OCI-LY7 (cell line): ENCODE measurements at regions not wholly inside any gene's neighbourhood (a gene's known extent, or its start where the extent isn't known, plus 50 kb on each side); places are given as distances from the start of the nearest gene placed in this dataset.

Source experiments
- BruUV-seq: library from RNA; stranded (reverse); fragments of 400-500 nt; replicated peaks from 2 replicates; lab custom pipeline; 2021; lab: Mats Ljungman, UMichigan
- CTCF ChIA-PET: fragments of 300-600 bp; sonication (Branson Sonifier 250); formaldehyde crosslinking; loops from one replicate; lab custom pipeline; 2022; ENCODE audit warnings: antibody characterized with exemption; ENCODE audit not compliant: unreplicated experiment; lab: Charles Lee
- POLR2A ChIA-PET: fragments of 300-600 bp; sonication (Branson Sonifier 250); formaldehyde crosslinking; loops from one replicate; lab custom pipeline; 2022; ENCODE audit warnings: antibody characterized with exemption; lab: Charles Lee
- DNase-seq: peaks from one replicate; pipeline ENCODE4 v3.0.0-alpha.2; 2015; ENCODE audit warnings: low spot score
- H2AFZ ChIP-seq: fragments of 200-600 bp; sonication (generic), shearing (Covaris generic); 2 replicates; pipeline ENCODE4 v1.6.1; 2014; ENCODE audit warnings: mild to moderate bottlenecking, antibody characterized with exemption, low read length, moderate library complexity
- H3K27ac ChIP-seq: fragments of 200-600 bp; sonication (generic); 2 replicates; pipeline ENCODE4 v1.5.1; 2014; ENCODE audit warnings: mixed run types, low read depth, mild to moderate bottlenecking, moderate library complexity, low read length, inconsistent platforms; ENCODE audit not compliant: poor library complexity, severe bottlenecking
- H3K36me3 ChIP-seq: fragments of 200-600 bp; sonication (generic); 2 replicates; pipeline ENCODE4 v1.6.1; 2014; ENCODE audit warnings: mild to moderate bottlenecking, antibody characterized with exemption, low read length, moderate library complexity, mixed read lengths; ENCODE audit not compliant: insufficient read depth
- H3K4me1 ChIP-seq: fragments of 200-600 bp; sonication (generic); 2 replicates; pipeline ENCODE4 v1.5.1; 2014; ENCODE audit warnings: mild to moderate bottlenecking, low read length; ENCODE audit not compliant: insufficient read depth, poor library complexity, severe bottlenecking
- H3K4me2 ChIP-seq: fragments of 200-600 bp; sonication (generic); 2 replicates; pipeline ENCODE4 v1.6.1; 2014; ENCODE audit warnings: mild to moderate bottlenecking, low read length
- H3K4me3 ChIP-seq: fragments of 200-600 bp; sonication (generic); 2 replicates; pipeline ENCODE4 v1.5.1; 2014; ENCODE audit warnings: mild to moderate bottlenecking, low read depth, low read length; ENCODE audit not compliant: poor library complexity, severe bottlenecking
- H3K79me2 ChIP-seq: fragments of 200-600 bp; sonication (generic); 2 replicates; pipeline ENCODE4 v1.6.1; 2016; ENCODE audit warnings: low read depth, mild to moderate bottlenecking, low read length, moderate library complexity, mixed read lengths; ENCODE audit not compliant: insufficient read depth
- H3K9me2 ChIP-seq: fragments of 200-600 bp; sonication (generic); 2 replicates; pipeline ENCODE4 v1.6.1; 2016; ENCODE audit warnings: mild to moderate bottlenecking, low read length, mixed read lengths; ENCODE audit not compliant: insufficient read depth
- H3K9me3 ChIP-seq: fragments of 200-600 bp; sonication (generic); 2 replicates; pipeline ENCODE4 v1.6.1; 2014; ENCODE audit warnings: mild to moderate bottlenecking, mixed run types, low read length, mixed read lengths
- H4K20me1 ChIP-seq: fragments of 200-600 bp; sonication (generic); 2 replicates; pipeline ENCODE4 v1.6.1; 2014; ENCODE audit warnings: mild to moderate bottlenecking, antibody characterized with exemption, low read length, moderate library complexity, mixed read lengths; ENCODE audit not compliant: insufficient read depth
- CTCF ChIP-seq: fragments of 200-600 bp; sonication (generic); conservative IDR thresholded peaks from 2 replicates; pipeline ENCODE4 v1.5.1; 2014; ENCODE audit warnings: mild to moderate bottlenecking, antibody characterized with exemption, low read length, moderate library complexity, mixed read lengths
- EZH2phosphoT487 ChIP-seq: fragments of 200-600 bp; sonication (generic); IDR thresholded peaks from 2 replicates; pipeline ENCODE4 v1.6.1; 2018; ENCODE audit warnings: low read depth, borderline replicate concordance, mild to moderate bottlenecking, mixed run types, antibody characterized with exemption, low read length, moderate library complexity, mixed read lengths
- intact Hi-C: fragments of 100-400 bp; cut with micrococcal nuclease; formaldehyde crosslinking; loops from one replicate; pipeline ENCODE4 v1.10.0; 2022; ENCODE audit not compliant: unreplicated experiment

GRCh38 chr18:57983965-57984364, 60.1 kb upstream of the NEDD4L start:
- ChIA-PET CTCF (no interaction called here), POLR2A (no interaction called here)
- Histone ChIP-seq H3K27ac (no peak overlapping the region), H3K4me2 (no peak overlapping the region), H3K9me3 (no peaks in the 10 kb centered on the region), H3K4me3 (no peak overlapping the region), H2AFZ (no peak overlapping the region), H3K4me1 (no peaks in the 10 kb centered on the region), H4K20me1 (no peaks in the 10 kb centered on the region), H3K36me3 (no peaks in the 10 kb centered on the region), H3K9me2 (no peaks in the 10 kb centered on the region), H3K79me2 (no peaks in the 10 kb centered on the region)
- no TSS peak for BruUV-seq
- DNase-seq: no peak
- intact Hi-C loops: no loop called here
- TF ChIP-seq CTCF (no peak), EZH2phosphoT487 (no peak)

GRCh38 chr18:57983472-57983871, 60.6 kb upstream of the NEDD4L start:
- Histone ChIP-seq H3K36me3 (no peaks in the 10 kb centered on the region), H3K27ac (no peak overlapping the region), H3K9me2 (no peaks in the 10 kb centered on the region), H3K4me2 (no peak overlapping the region), H3K79me2 (no peaks in the 10 kb centered on the region), H4K20me1 (no peaks in the 10 kb centered on the region), H3K9me3 (no peaks in the 10 kb centered on the region), H3K4me1 (no peaks in the 10 kb centered on the region), H2AFZ (no peak overlapping the region), H3K4me3 (no peak overlapping the region)
- TF ChIP-seq EZH2phosphoT487: no peak
- no peak for TF ChIP-seq CTCF
- no TSS peak for BruUV-seq
- POLR2A ChIA-PET: no interaction called here
- CTCF ChIA-PET: no interaction called here
- no peak for DNase-seq
- intact Hi-C loops: no loop called here

- intact Hi-C loops: no loop called here
- Histone ChIP-seq H3K4me1 (no peaks in the 10 kb centered on the region), H3K9me3 (no peaks in the 10 kb centered on the region), H3K36me3 (no peaks in the 10 kb centered on the region), H3K4me3 (no peak overlapping the region), H2AFZ (no peak overlapping the region), H3K27ac (no peak overlapping the region), H3K9me2 (no peaks in the 10 kb centered on the region), H4K20me1 (no peaks in the 10 kb centered on the region), H3K79me2 (no peaks in the 10 kb centered on the region), H3K4me2 (no peak overlapping the region)
- ChIA-PET CTCF (no interaction called here), POLR2A (interaction anchor here (0.6 kb wide), 1 partner anchor 684 kb away, joined by 3 read pairs; no protein-coding TSS in a partner anchor)
- BruUV-seq: no TSS peak
- DNase-seq: no peak
- TF ChIP-seq CTCF: no peak
- TF ChIP-seq EZH2phosphoT487: no peak
Observed at GRCh38 chr18:57982372-57983021, 61.5 kb upstream of the NEDD4L start.
